Tibial nerve (tissue), 4 donors: ENCODE measurements at regions not wholly inside any gene's neighbourhood (a gene's known extent, or its start where the extent isn't known, plus 50 kb on each side); places are given as distances from the start of the nearest gene placed in this dataset.

Experiments used
- DNase-seq, 2 donors: peaks; one replicate each; pipeline ENCODE4 v3.0.0-alpha.2; 2019; ENCODE audit warnings: low spot score in 2 of 2
- H3K27ac ChIP-seq, 4 donors: fragments of 200-600 bp; sonication (generic) in 3 of 4; one replicate each; pipeline ENCODE4 v1.5.1; 2017 to 2019; ENCODE audit warnings: mild to moderate bottlenecking in 1 of 4
- H3K27me3 ChIP-seq, 2 donors: fragments of 200-600 bp; sonication (generic) in 1 of 2; one replicate each; pipeline versions ENCODE4 v1.5.1 to v1.6.0; 2017 to 2019
- H3K36me3 ChIP-seq, 3 donors: fragments of 200-600 bp; sonication (generic); one replicate each; pipeline ENCODE4 v1.5.1; 2018 to 2019
- H3K4me1 ChIP-seq, 4 donors: fragments of 200-600 bp; sonication (generic) in 3 of 4; one replicate each; pipeline ENCODE4 v1.5.1; 2017 to 2019
- H3K4me3 ChIP-seq, 4 donors: fragments of 200-600 bp; sonication (generic) in 3 of 4; one replicate each; pipeline ENCODE4 v1.5.1; 2017 to 2019; ENCODE audit warnings: mild to moderate bottlenecking in 1 of 4, moderate library complexity in 1 of 4
- H3K9me3 ChIP-seq, 4 donors: fragments of 200-600 bp; sonication (generic) in 3 of 4; one replicate each; pipeline ENCODE4 v1.5.1; 2017 to 2019
- EP300 ChIP-seq, 2 donors: sonication (generic); formaldehyde crosslinking; IDR thresholded peaks; one replicate each; pipeline ENCODE4 v1.6.1; 2017; ENCODE audit warnings: antibody characterized with exemption in 2 of 2, mild to moderate bottlenecking in 1 of 2
- POLR2A ChIP-seq, 2 donors: fragments of 450-650 bp; IDR thresholded peaks; one replicate each; pipeline ENCODE4 v1.6.1; 2017; ENCODE audit warnings: antibody characterized with exemption in 2 of 2, mild to moderate bottlenecking in 2 of 2, moderate library complexity in 2 of 2
- WGBS, 2 donors: methylation state at CpG; one replicate each; pipeline ENCODE4 v1.1.5; 2018; 5-methylcytosine and 5-hydroxymethylcytosine counted together
- TF ChIP-seq, protein P1 (sequence below), 5 experiments: fragments of 200-600 bp in 3 of 5; fragments of 450-650 bp in 2 of 5; sonication (generic) in 3 of 5; IDR thresholded peaks; one replicate each; pipeline ENCODE4 v1.5.1; 2016 to 2019; ENCODE audit warnings: antibody characterized with exemption in 5 of 5, mild to moderate bottlenecking in 3 of 5, moderate library complexity in 2 of 5

DNA sequence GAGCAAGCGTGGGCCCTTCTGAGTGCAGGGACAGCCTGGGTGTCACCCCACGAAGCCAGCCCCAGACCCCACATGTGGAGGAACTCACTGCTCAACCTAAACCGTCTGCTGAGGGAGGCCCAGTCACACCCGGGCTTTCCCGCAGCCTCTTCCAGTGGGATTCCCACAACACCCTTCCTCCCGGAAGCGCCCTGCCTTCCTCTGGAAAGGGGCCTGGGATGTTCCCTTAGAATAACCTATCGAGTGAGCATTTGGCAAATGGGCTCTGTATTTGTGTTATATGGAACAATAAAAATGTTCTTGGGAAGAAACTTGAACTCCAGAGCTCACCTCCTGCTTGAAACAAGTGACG, 100.0 kb upstream of the DUSP22 start:
- TF ChIP-seq EP300 (IDR thresholded peaks at IDR 0.05) (no peak), POLR2A (IDR thresholded peaks at IDR 0.05) (no peak)
- TF ChIP-seq, protein P1, sequence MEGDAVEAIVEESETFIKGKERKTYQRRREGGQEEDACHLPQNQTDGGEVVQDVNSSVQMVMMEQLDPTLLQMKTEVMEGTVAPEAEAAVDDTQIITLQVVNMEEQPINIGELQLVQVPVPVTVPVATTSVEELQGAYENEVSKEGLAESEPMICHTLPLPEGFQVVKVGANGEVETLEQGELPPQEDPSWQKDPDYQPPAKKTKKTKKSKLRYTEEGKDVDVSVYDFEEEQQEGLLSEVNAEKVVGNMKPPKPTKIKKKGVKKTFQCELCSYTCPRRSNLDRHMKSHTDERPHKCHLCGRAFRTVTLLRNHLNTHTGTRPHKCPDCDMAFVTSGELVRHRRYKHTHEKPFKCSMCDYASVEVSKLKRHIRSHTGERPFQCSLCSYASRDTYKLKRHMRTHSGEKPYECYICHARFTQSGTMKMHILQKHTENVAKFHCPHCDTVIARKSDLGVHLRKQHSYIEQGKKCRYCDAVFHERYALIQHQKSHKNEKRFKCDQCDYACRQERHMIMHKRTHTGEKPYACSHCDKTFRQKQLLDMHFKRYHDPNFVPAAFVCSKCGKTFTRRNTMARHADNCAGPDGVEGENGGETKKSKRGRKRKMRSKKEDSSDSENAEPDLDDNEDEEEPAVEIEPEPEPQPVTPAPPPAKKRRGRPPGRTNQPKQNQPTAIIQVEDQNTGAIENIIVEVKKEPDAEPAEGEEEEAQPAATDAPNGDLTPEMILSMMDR (IDR thresholded peaks at IDR 0.05) = no peak
- no peaks in the 10 kb centered on the region for H3K36me3 ChIP-seq
- no peaks in the 10 kb centered on the region for H3K9me3 ChIP-seq
- H3K4me3 ChIP-seq = no peak overlapping the region
- WGBS, 2 donors = 76 to 82% methylated on average over 9 of the region's 9 CpGs
- H3K27me3 ChIP-seq = no peaks in the 10 kb centered on the region
- peaks cover 0 to 23% (median 0%) of the 10 kb centered on the region in 4 donors for H3K4me1 ChIP-seq
- H3K27ac ChIP-seq = no peak overlapping the region
- DNase-seq = no peak

DNA sequence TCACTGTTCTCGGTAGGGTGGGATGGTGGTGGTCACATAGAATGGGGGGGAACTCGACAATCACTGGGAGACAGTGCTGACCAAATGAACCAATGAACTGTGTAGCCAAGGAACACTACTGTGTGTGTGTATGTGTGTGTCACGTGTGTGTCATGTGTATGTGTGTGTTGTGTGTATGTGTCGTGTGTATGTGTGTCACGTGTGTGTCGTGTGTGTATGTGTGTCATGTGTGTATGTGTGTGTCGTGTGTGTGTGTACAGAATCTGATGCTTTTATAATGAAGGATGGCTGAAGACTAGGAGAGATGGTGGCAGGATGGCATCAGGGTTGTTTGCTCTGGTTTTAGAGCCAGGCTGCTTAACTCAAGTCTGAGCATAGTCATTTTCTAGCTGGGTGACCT, 99.1 kb upstream of the DUSP22 start:
- H3K9me3 ChIP-seq = no peaks in the 10 kb centered on the region
- 91 to 92% methylated on average over 7 of the region's 7 CpGs for WGBS, 2 donors
- DNase-seq = no peak

DNA sequence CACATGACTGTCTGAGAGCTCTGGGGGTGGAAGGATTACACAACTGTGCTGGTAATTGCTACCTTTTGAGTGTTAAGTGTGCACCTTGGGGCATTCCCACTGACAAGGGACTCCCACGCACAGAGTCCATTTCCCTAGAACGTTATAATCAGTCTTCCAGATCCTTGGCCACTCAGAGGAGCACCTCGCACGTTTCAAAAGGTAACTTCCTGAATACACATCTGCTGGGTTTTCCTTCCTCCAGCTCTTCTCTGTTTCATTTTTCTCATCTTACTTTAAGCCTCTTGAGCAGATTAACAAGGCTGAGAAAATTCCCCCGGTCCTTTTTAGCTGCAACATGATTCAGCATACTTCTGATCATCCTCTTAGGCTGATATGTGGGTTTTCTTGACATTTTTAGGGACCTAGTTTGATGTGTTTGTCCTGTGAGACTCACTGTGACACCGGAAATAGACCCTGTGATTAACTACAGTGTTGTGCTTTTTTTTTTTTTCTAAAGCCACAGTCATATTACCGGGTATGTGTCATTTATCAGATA, 98.4 kb upstream of the DUSP22 start:
- 66 to 70% methylated on average over 7 of the region's 7 CpGs for WGBS, 2 donors
- no peaks in the 10 kb centered on the region for H3K9me3 ChIP-seq
- TF ChIP-seq, protein P1 (IDR thresholded peaks at IDR 0.05) = no peak
- TF ChIP-seq EP300 (IDR thresholded peaks at IDR 0.05) (no peak), POLR2A (IDR thresholded peaks at IDR 0.05) (no peak)
- H3K4me1 ChIP-seq = peaks cover 0 to 16% (median 0%) of the 10 kb centered on the region in 4 donors
- no peaks in the 10 kb centered on the region for H3K27me3 ChIP-seq
- no peak overlapping the region for H3K4me3 ChIP-seq
- no peaks in the 10 kb centered on the region for H3K36me3 ChIP-seq
- no peak for DNase-seq
- H3K27ac ChIP-seq = no peak overlapping the region

More for the DNA sequence above, 99.1 kb upstream of the DUSP22 start:
- H3K4me1 ChIP-seq = peaks cover 0 to 20% (median 0%) of the 10 kb centered on the region in 4 donors
- no peak overlapping the region for H3K27ac ChIP-seq
- H3K27me3 ChIP-seq = no peaks in the 10 kb centered on the region
- no peaks in the 10 kb centered on the region for H3K36me3 ChIP-seq
- H3K4me3 ChIP-seq = no peak overlapping the region
- TF ChIP-seq EP300 (IDR thresholded peaks at IDR 0.05) = no peak

DNA sequence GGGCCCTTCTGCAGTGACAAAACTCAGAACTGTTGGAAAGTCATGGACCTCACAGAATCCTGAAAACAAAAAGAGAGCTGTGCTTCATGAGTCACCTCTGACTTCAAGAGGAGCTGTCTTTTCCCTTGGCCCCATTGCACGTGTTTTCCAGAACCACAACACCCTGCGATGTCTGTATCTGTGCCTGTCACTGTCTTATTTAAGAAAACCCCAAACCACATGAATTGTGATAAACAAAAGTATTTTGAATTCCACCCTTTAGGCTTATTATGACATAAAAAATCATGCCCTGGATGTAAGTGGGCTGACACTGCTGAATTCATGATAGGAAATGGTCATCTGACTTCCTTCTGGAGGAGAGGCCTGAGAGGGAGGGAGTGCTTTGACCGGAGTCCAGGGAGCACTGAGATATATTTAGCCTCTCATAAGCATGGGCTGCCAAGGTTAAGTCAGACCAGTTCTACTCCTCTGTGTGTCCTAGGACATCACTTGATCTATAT, 96.4 kb upstream of the DUSP22 start:
- peak overlapping the region in 2 of 4 donors; percentile 5 to 52 for H3K27ac ChIP-seq
- 13 to 25% methylated on average over 3 of the region's 3 CpGs for WGBS, 2 donors
- no peaks in the 10 kb centered on the region for H3K9me3 ChIP-seq
- peak in 1 of 2 donors; percentile 61 for DNase-seq
- no peaks in the 10 kb centered on the region for H3K36me3 ChIP-seq
- no peaks in the 10 kb centered on the region for H3K27me3 ChIP-seq
- TF ChIP-seq, protein P1 (IDR thresholded peaks at IDR 0.05) = no peak
- TF ChIP-seq EP300 (IDR thresholded peaks at IDR 0.05) = peak in 1 of 2 donors; percentile 77
- peaks cover 0 to 12% (median 0%) of the 10 kb centered on the region in 4 donors for H3K4me1 ChIP-seq
- no peak overlapping the region for H3K4me3 ChIP-seq

DNA sequence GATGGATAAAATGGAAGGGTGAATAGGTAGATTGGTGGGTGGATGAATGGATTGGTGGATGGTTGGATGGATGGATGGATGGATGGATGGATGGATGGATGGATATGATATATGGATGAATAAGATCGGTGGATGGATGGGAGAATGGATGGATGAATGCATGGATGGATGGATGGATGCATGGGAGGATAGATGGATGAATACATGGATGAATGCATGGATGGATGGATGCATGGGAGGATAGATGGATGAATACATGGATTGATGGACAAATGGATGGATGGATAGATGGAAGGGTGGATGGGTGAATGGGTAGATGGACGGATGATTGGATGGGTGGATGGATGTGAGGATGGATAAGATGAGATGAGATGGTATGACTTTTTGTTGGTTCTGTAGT, 95.7 kb upstream of the DUSP22 start:
- Histone ChIP-seq H3K9me3 (no peaks in the 10 kb centered on the region), H3K4me1 (peaks cover 0 to 12% (median 0%) of the 10 kb centered on the region in 4 donors), H3K27ac (peak overlapping the region in 1 of 4 donors; percentile 5), H3K36me3 (no peaks in the 10 kb centered on the region), H3K4me3 (no peak overlapping the region), H3K27me3 (no peaks in the 10 kb centered on the region)
- no peak for DNase-seq
- TF ChIP-seq EP300 (IDR thresholded peaks at IDR 0.05) = no peak
- TF ChIP-seq, protein P1 (IDR thresholded peaks at IDR 0.05) = no peak
- 93 to 98% methylated on average over 2 of the region's 2 CpGs for WGBS, 2 donors

DNA sequence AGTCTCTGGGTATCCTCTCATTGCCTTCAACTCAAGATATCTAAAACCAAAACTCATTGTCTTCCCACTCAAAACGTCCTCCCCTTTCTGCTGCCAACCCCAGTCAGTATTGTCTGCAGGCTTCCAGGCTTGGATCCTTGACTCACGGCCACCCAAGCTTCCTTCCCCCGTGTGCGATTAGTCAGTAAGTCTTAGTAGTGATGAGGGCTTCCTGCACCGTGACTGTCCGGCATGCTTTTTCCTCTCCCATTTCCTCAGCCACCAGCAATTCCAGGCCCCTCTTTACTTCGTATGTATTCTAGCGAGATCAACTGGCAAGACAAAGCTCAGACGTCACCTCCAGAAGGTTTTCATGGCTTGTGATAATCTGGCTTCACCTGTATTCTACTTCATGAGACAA, 88.6 kb upstream of the DUSP22 start:
- 83 to 84% methylated on average over 9 of the region's 9 CpGs for WGBS, 2 donors
- H3K36me3 ChIP-seq = no peaks in the 10 kb centered on the region
- H3K27me3 ChIP-seq = no peaks in the 10 kb centered on the region
- no peak for DNase-seq
- no peak overlapping the region for H3K27ac ChIP-seq
- no peaks in the 10 kb centered on the region for H3K9me3 ChIP-seq
- H3K4me1 ChIP-seq = no peaks in the 10 kb centered on the region
- TF ChIP-seq, protein P1 (IDR thresholded peaks at IDR 0.05) = no peak
- no peak for TF ChIP-seq EP300 (IDR thresholded peaks at IDR 0.05)
- no peak for TF ChIP-seq POLR2A (IDR thresholded peaks at IDR 0.05)
- no peak overlapping the region for H3K4me3 ChIP-seq
